ENCODE measurements at regions not wholly inside any gene's neighbourhood (a gene's known extent, or its start where the extent isn't known, plus 50 kb on each side); places are given as distances from the start of the nearest gene placed in this dataset.

GRCh38 chr6:84625506-84625905 lies 138.9 kb downstream of the TBX18 start:
- Histone ChIP-seq H3K27ac (ENCODE audit: extremely low read length, insufficient read depth, low read length) (no peak overlapping the region), H3K9ac (ENCODE audit: insufficient read depth, low read depth, low read length) (no peak overlapping the region), H2AFZ (ENCODE audit: low read length) (no peak overlapping the region), H3K9me3 (ENCODE audit: low read length) (no peaks in the 10 kb centered on the region), H3K4me3 (replicated peaks in 1 of 3; ENCODE audit: insufficient read depth in 1 of 3, low read depth in 2 of 3, low read length in 3 of 3) (no peak overlapping the region), H3K4me2 (ENCODE audit: low read depth, low read length) (no peak overlapping the region), H3K36me3 (replicated peaks in 1 of 2; ENCODE audit: control insufficient read depth in 1 of 2, insufficient read depth in 2 of 2, low read length in 2 of 2) (no peaks in the 10 kb centered on the region), H3K27me3 (ENCODE audit: control insufficient read depth in 1 of 2, insufficient read depth in 2 of 2, low read length in 2 of 2) (no peaks in the 10 kb centered on the region), H4K20me1 (ENCODE audit: insufficient read depth, low read length) (no peaks in the 10 kb centered on the region), H3K4me1 (ENCODE audit: insufficient read depth, low read length) (no peaks in the 10 kb centered on the region), H3K79me2 (ENCODE audit: insufficient read depth, low read length) (no peaks in the 10 kb centered on the region)
- in situ Hi-C loops (cut with HindIII; ENCODE audit: extremely low pct_ligation_motif_present, low pct_unique_long_range_greater_than_20kb): no loop called here
- CTCF ChIA-PET (ENCODE audit: low intra/inter-chr PET ratio, low total read pairs): no interaction called here
- TF ChIP-seq, protein P1, sequence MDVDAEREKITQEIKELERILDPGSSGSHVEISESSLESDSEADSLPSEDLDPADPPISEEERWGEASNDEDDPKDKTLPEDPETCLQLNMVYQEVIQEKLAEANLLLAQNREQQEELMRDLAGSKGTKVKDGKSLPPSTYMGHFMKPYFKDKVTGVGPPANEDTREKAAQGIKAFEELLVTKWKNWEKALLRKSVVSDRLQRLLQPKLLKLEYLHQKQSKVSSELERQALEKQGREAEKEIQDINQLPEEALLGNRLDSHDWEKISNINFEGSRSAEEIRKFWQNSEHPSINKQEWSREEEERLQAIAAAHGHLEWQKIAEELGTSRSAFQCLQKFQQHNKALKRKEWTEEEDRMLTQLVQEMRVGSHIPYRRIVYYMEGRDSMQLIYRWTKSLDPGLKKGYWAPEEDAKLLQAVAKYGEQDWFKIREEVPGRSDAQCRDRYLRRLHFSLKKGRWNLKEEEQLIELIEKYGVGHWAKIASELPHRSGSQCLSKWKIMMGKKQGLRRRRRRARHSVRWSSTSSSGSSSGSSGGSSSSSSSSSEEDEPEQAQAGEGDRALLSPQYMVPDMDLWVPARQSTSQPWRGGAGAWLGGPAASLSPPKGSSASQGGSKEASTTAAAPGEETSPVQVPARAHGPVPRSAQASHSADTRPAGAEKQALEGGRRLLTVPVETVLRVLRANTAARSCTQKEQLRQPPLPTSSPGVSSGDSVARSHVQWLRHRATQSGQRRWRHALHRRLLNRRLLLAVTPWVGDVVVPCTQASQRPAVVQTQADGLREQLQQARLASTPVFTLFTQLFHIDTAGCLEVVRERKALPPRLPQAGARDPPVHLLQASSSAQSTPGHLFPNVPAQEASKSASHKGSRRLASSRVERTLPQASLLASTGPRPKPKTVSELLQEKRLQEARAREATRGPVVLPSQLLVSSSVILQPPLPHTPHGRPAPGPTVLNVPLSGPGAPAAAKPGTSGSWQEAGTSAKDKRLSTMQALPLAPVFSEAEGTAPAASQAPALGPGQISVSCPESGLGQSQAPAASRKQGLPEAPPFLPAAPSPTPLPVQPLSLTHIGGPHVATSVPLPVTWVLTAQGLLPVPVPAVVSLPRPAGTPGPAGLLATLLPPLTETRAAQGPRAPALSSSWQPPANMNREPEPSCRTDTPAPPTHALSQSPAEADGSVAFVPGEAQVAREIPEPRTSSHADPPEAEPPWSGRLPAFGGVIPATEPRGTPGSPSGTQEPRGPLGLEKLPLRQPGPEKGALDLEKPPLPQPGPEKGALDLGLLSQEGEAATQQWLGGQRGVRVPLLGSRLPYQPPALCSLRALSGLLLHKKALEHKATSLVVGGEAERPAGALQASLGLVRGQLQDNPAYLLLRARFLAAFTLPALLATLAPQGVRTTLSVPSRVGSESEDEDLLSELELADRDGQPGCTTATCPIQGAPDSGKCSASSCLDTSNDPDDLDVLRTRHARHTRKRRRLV (CRISPR knock-in tag; IDR thresholded peaks at IDR 0.05): no peak
- TF ChIP-seq ATRX (CRISPR knock-in tag; IDR thresholded peaks at IDR 0.05; ENCODE audit: borderline replicate concordance) (no peak), ZNF543 (CRISPR knock-in tag; IDR thresholded peaks at IDR 0.05) (no peak), TBL1XR1 (IDR thresholded peaks at IDR 0.05; ENCODE audit: borderline replicate concordance, low read length, partially characterized antibody) (no peak), RAD51 (IDR thresholded peaks at IDR 0.05; ENCODE audit: borderline replicate concordance) (no peak), CREB1 (IDR thresholded peaks at IDR 0.05) (no peak), CREB1 (CRISPR knock-in tag; IDR thresholded peaks at IDR 0.05) (no peak), SALL1 (CRISPR knock-in tag; IDR thresholded peaks at IDR 0.05) (no peak)
- TF ChIP-seq, protein P2, sequence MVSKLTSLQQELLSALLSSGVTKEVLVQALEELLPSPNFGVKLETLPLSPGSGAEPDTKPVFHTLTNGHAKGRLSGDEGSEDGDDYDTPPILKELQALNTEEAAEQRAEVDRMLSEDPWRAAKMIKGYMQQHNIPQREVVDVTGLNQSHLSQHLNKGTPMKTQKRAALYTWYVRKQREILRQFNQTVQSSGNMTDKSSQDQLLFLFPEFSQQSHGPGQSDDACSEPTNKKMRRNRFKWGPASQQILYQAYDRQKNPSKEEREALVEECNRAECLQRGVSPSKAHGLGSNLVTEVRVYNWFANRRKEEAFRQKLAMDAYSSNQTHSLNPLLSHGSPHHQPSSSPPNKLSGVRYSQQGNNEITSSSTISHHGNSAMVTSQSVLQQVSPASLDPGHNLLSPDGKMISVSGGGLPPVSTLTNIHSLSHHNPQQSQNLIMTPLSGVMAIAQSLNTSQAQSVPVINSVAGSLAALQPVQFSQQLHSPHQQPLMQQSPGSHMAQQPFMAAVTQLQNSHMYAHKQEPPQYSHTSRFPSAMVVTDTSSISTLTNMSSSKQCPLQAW (CRISPR knock-in tag; IDR thresholded peaks at IDR 0.05): no peak
- TF ChIP-seq, protein P3, sequence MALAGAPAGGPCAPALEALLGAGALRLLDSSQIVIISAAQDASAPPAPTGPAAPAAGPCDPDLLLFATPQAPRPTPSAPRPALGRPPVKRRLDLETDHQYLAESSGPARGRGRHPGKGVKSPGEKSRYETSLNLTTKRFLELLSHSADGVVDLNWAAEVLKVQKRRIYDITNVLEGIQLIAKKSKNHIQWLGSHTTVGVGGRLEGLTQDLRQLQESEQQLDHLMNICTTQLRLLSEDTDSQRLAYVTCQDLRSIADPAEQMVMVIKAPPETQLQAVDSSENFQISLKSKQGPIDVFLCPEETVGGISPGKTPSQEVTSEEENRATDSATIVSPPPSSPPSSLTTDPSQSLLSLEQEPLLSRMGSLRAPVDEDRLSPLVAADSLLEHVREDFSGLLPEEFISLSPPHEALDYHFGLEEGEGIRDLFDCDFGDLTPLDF (CRISPR knock-in tag; IDR thresholded peaks at IDR 0.05): no peak
- TF ChIP-seq, protein P4, sequence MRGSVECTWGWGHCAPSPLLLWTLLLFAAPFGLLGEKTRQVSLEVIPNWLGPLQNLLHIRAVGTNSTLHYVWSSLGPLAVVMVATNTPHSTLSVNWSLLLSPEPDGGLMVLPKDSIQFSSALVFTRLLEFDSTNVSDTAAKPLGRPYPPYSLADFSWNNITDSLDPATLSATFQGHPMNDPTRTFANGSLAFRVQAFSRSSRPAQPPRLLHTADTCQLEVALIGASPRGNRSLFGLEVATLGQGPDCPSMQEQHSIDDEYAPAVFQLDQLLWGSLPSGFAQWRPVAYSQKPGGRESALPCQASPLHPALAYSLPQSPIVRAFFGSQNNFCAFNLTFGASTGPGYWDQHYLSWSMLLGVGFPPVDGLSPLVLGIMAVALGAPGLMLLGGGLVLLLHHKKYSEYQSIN (CRISPR knock-in tag; IDR thresholded peaks at IDR 0.05; ENCODE audit: borderline replicate concordance): no peak
- TF ChIP-seq, protein P5, sequence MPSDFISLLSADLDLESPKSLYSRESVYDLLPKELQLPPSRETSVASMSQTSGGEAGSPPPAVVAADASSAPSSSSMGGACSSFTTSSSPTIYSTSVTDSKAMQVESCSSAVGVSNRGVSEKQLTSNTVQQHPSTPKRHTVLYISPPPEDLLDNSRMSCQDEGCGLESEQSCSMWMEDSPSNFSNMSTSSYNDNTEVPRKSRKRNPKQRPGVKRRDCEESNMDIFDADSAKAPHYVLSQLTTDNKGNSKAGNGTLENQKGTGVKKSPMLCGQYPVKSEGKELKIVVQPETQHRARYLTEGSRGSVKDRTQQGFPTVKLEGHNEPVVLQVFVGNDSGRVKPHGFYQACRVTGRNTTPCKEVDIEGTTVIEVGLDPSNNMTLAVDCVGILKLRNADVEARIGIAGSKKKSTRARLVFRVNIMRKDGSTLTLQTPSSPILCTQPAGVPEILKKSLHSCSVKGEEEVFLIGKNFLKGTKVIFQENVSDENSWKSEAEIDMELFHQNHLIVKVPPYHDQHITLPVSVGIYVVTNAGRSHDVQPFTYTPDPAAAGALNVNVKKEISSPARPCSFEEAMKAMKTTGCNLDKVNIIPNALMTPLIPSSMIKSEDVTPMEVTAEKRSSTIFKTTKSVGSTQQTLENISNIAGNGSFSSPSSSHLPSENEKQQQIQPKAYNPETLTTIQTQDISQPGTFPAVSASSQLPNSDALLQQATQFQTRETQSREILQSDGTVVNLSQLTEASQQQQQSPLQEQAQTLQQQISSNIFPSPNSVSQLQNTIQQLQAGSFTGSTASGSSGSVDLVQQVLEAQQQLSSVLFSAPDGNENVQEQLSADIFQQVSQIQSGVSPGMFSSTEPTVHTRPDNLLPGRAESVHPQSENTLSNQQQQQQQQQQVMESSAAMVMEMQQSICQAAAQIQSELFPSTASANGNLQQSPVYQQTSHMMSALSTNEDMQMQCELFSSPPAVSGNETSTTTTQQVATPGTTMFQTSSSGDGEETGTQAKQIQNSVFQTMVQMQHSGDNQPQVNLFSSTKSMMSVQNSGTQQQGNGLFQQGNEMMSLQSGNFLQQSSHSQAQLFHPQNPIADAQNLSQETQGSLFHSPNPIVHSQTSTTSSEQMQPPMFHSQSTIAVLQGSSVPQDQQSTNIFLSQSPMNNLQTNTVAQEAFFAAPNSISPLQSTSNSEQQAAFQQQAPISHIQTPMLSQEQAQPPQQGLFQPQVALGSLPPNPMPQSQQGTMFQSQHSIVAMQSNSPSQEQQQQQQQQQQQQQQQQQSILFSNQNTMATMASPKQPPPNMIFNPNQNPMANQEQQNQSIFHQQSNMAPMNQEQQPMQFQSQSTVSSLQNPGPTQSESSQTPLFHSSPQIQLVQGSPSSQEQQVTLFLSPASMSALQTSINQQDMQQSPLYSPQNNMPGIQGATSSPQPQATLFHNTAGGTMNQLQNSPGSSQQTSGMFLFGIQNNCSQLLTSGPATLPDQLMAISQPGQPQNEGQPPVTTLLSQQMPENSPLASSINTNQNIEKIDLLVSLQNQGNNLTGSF (CRISPR knock-in tag; IDR thresholded peaks at IDR 0.05): no peak
- ATAC-seq: no peak
- FAIRE-seq: no peak
- POLR2A ChIA-PET: no interaction called here
- intact Hi-C loops (cut with micrococcal nuclease; ENCODE audit: unreplicated experiment): no loop called here
- DNase-seq (ENCODE audit: low spot score): no peak
- no TSS peak for BruUV-seq (replicated peaks)
